Bronchial epithelial cell (primary cell): ENCODE measurements at regions not wholly inside any gene's neighbourhood (a gene's known extent, or its start where the extent isn't known, plus 50 kb on each side); places are given as distances from the start of the nearest gene placed in this dataset.
"Not testable (repeated sequence)": the region's sequence is repeated elsewhere in the genome, so short reads cannot be mapped to it uniquely, and the experiment has no call there.

ENCODE experiments used
- DNase-seq: peaks from one replicate; pipeline ENCODE4 v3.0.0-alpha.2; 2010; ENCODE audit warnings: low read depth
- FAIRE-seq: peaks from 2 replicates; lab custom pipeline; 2011; peaks lifted over from hg19 to GRCh38; lab: Jason Lieb, UNC
- H3K27me3 ChIP-seq: 2 replicates; pipeline ENCODE4 v1.5.1; 2011; ENCODE audit warnings: low read length; ENCODE audit not compliant: control insufficient read depth, insufficient read depth
- H3K36me3 ChIP-seq: 2 replicates; pipeline ENCODE4 v1.5.1; 2011; ENCODE audit warnings: low read length; ENCODE audit not compliant: control insufficient read depth, insufficient read depth
- H3K4me3 ChIP-seq: 2 replicates; pipeline ENCODE4 v1.5.1; 2011; ENCODE audit warnings: mild to moderate bottlenecking, low read depth, low read length, control low read depth
- TF ChIP-seq, protein P1 (sequence below): IDR thresholded peaks from 2 replicates; pipeline ENCODE4 v1.5.1; 2011; ENCODE audit warnings: mild to moderate bottlenecking, moderate library complexity, low read length, control low read depth, inconsistent platforms; ENCODE audit not compliant: insufficient read depth, severe bottlenecking

DNA sequence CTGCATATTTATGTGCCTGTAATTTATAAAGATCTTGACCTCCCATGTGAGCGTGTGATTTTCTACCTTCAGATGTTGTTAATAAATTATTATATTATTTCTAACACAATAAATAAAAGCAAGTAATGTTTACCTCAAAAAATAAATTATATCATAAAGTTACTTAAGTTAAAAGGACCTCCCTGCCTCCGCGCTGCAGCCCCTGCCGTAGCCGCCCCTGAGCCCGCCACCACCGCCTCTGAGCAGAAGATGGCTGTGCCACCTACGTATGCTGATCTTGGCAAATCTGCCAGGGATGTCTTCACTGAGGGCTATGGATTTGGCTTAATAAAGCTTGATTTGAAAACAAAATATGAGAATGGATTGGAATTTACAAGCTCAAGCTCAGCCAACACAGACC, 119.6 kb upstream of the BRWD3 start:
- H3K4me3 ChIP-seq, result no peak overlapping the region
- FAIRE-seq, result no peak
- DNase-seq, result no peak
- TF ChIP-seq, protein P1, sequence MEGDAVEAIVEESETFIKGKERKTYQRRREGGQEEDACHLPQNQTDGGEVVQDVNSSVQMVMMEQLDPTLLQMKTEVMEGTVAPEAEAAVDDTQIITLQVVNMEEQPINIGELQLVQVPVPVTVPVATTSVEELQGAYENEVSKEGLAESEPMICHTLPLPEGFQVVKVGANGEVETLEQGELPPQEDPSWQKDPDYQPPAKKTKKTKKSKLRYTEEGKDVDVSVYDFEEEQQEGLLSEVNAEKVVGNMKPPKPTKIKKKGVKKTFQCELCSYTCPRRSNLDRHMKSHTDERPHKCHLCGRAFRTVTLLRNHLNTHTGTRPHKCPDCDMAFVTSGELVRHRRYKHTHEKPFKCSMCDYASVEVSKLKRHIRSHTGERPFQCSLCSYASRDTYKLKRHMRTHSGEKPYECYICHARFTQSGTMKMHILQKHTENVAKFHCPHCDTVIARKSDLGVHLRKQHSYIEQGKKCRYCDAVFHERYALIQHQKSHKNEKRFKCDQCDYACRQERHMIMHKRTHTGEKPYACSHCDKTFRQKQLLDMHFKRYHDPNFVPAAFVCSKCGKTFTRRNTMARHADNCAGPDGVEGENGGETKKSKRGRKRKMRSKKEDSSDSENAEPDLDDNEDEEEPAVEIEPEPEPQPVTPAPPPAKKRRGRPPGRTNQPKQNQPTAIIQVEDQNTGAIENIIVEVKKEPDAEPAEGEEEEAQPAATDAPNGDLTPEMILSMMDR, result no peak
- H3K27me3 ChIP-seq, result no peaks in the 10 kb centered on the region
- no peaks in the 10 kb centered on the region for H3K36me3 ChIP-seq

DNA sequence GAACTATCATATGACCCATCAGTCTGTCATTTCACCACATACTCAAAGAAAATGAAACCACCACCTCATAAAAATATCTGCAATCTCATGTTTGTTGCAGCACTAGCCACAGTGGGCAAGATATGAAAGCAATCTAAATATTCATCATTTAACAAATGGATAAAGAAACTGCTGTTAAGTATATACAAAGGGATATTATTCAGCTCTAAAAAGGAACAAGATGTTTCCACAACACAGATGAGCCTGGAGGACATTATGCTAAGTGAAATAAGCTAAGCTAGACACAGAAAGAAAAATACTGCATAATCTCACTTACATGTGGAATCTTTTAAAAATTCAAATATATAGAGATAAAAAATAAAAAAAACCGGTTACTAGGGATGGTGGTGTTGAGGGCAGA, 108.2 kb upstream of the BRWD3 start:
- TF ChIP-seq, protein P1, result no peak
- FAIRE-seq (no peak), DNase-seq (no peak)

DNA sequence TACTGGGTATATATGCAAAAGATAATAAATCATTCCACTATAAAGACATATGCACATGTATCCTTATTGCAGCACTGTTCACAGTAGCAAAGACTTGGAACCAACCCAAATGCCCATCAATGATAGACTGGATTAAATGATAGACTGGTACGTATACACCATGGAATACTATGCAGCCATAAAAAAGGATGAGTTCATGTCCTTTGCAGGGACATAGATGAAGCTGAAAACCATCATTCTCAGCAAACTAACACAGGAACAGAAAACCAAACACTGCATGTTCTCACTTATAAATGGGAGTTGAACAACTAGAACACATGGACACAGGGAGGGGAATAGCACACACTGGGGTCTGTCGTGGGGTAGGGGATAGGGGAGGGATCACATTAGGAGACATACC, 102.7 kb upstream of the BRWD3 start:
- FAIRE-seq, H3K36me3 ChIP-seq, H3K4me3 ChIP-seq, H3K27me3 ChIP-seq, DNase-seq: not testable (repeated sequence)

More for the DNA sequence above, 108.2 kb upstream of the BRWD3 start:
- no peak overlapping the region for H3K4me3 ChIP-seq
- H3K36me3 ChIP-seq, result no peaks in the 10 kb centered on the region
- no peaks in the 10 kb centered on the region for H3K27me3 ChIP-seq

DNA sequence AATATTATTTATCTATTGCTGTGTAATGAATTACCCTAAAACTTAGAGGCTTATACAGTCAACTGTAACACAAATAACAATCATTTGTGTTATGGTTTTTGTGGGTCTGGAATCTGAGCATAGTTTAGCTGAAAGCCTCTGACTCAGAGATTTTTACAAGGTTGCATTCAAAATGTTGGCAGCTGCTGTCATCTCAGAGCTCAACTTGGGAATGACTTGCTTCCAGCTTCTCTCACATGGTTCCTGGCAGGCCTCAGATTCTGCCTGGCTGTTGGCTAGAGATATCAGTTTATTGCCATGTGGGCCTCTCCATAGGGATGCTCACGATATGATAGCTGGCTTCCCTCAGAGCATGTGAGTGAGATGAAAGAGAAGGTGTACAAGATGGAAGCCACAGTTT, 70.2 kb upstream of the BRWD3 start:
- Histone ChIP-seq H3K27me3 (no peaks in the 10 kb centered on the region), H3K36me3 (no peaks in the 10 kb centered on the region), H3K4me3 (no peak overlapping the region)
- FAIRE-seq (no peak), DNase-seq (no peak)
- TF ChIP-seq, protein P1, result no peak

DNA sequence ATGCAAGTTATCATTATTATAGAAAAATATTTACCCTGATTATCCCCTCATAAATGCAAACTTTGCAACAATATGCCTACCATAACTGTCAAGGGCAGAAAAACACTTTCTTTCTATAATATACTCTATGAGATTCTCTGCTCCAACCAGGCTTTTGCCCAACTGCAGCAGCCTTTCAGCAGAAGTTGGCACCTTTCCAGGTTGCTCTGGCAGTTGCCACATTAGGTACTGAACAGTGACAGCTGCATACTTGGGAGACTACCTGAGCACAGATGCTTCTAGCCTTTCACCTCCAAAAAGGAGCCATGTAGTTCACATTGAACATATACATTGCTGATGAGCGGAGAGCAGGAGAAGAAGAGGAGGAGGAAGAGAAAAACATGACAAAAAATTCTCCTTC, 69.5 kb upstream of the BRWD3 start:
- H3K36me3 ChIP-seq, result no peaks in the 10 kb centered on the region
- no peak for DNase-seq

DNA sequence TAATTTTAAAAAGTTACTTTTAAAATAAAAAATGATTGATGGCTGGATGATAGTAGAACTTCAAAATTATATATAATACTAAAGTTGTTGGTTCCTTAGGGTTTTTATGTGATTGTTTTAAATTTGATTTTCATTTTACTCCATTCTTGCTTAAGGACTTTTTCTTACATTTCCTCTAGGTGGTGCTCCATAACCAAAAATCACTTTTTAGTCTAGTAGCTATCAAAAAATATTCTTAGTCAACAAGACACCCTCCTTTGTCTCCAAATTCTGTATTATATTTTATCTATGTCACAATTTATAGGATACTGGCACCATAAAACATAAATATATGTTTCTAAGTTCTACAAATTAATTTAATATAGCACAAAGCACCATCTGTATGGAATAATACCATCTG, 67.2 kb upstream of the BRWD3 start:
- H3K4me3 ChIP-seq, result no peak overlapping the region
- no peaks in the 10 kb centered on the region for H3K36me3 ChIP-seq
- no peaks in the 10 kb centered on the region for H3K27me3 ChIP-seq
- DNase-seq (peak; percentile 14), FAIRE-seq (no peak)
- TF ChIP-seq, protein P1, result peak; percentile 3

More for the DNA sequence above, 69.5 kb upstream of the BRWD3 start:
- H3K27me3 ChIP-seq, result no peaks in the 10 kb centered on the region
- H3K4me3 ChIP-seq, result no peak overlapping the region
- TF ChIP-seq, protein P1, result no peak
- no peak for FAIRE-seq
